IMR-90 (cell line): ENCODE measurements at regions not wholly inside any gene's neighbourhood (a gene's known extent, or its start where the extent isn't known, plus 50 kb on each side); places are given as distances from the start of the nearest gene placed in this dataset.

Experiments
- ATAC-seq: fragments of 200-7000 bp; cut with Tn5 transposase; 2 replicates; pipeline ENCODE4 v1.9.1; 2020; ENCODE audit warnings: low read depth, mild to moderate bottlenecking, moderate library complexity
- BruUV-seq: library from RNA; stranded (reverse); fragments of 400-500 nt; replicated peaks from 2 replicates; lab custom pipeline; 2021; lab: Mats Ljungman, UMichigan
- CTCF ChIA-PET: fragments of 300-600 bp; formaldehyde crosslinking; extraction: SDS; loops from one replicate; lab custom pipeline; 2021; ENCODE audit warnings: antibody characterized with exemption; lab: Yijun Ruan, JAX
- POLR2A ChIA-PET: fragments of 300-600 bp; sonication (Branson Sonifier 250); formaldehyde crosslinking; loops from one replicate; lab custom pipeline; 2022; ENCODE audit warnings: antibody characterized with exemption; ENCODE audit not compliant: unreplicated experiment; lab: Charles Lee
- DNase-seq: peaks from one replicate; pipeline ENCODE4 v3.0.0; 2013
- H2AFZ ChIP-seq: replicated peaks from 2 replicates; pipeline ENCODE3; 2013; ENCODE audit warnings: low read length, mild to moderate bottlenecking; ENCODE audit not compliant: poor library complexity
- H2AK5ac ChIP-seq: 2 replicates; pipeline ENCODE4 v1.6.1; 2013; ENCODE audit warnings: low read depth, low read length, inconsistent platforms
- H2AK9ac ChIP-seq: replicated peaks from 2 replicates; pipeline ENCODE3; 2013; ENCODE audit warnings: mild to moderate bottlenecking, low read depth, low read length, moderate library complexity; ENCODE audit not compliant: poor library complexity
- H2BK120ac ChIP-seq: 2 replicates; pipeline ENCODE4 v1.6.1; 2013; ENCODE audit warnings: low read depth, low read length, inconsistent platforms
- H2BK15ac ChIP-seq: 3 replicates; pipeline ENCODE4 v1.6.1; 2013; ENCODE audit warnings: low read depth, low read length, inconsistent platforms
- H2BK20ac ChIP-seq: 2 replicates; pipeline ENCODE4 v1.6.1; 2013; ENCODE audit warnings: low read depth, mild to moderate bottlenecking, inconsistent platforms, low read length, moderate library complexity
- H2BK5ac ChIP-seq: 2 replicates; pipeline ENCODE4 v1.6.1; 2013; ENCODE audit warnings: mild to moderate bottlenecking, low read depth, low read length, inconsistent platforms; ENCODE audit not compliant: poor library complexity, severe bottlenecking
- H3K14ac ChIP-seq: replicated peaks from 2 replicates; pipeline ENCODE4 v1.6.1; 2013; ENCODE audit warnings: low read depth, low read length, inconsistent platforms
- H3K18ac ChIP-seq: 2 replicates; pipeline ENCODE4 v1.6.1; 2013; ENCODE audit warnings: low read depth, low read length, control low read depth
- H3K23ac ChIP-seq: 2 replicates; pipeline ENCODE4 v1.6.1; 2013; ENCODE audit warnings: low read depth, low read length, inconsistent platforms
- H3K27ac ChIP-seq: 2 replicates; pipeline ENCODE4 v1.5.1; 2013; ENCODE audit warnings: mild to moderate bottlenecking, control low read depth, low read length; ENCODE audit not compliant: insufficient read depth
- H3K27me3 ChIP-seq: 2 replicates; pipeline ENCODE4 v1.6.1; 2013; ENCODE audit warnings: low read length; ENCODE audit not compliant: control insufficient read depth, insufficient read depth
- H3K36me3 ChIP-seq: 2 replicates; pipeline ENCODE4 v1.6.1; 2013; ENCODE audit warnings: low read length, mixed read lengths; ENCODE audit not compliant: control insufficient read depth, insufficient read depth
- H3K4ac ChIP-seq: 2 replicates; pipeline ENCODE4 v1.6.1; 2013; ENCODE audit warnings: low read depth, low read length, inconsistent platforms
- H3K4me1 ChIP-seq: 2 replicates; pipeline ENCODE4 v1.6.1; 2013; ENCODE audit warnings: low read length, mixed read lengths; ENCODE audit not compliant: control insufficient read depth, insufficient read depth
- H3K4me2 ChIP-seq: 2 replicates; pipeline ENCODE4 v1.6.1; 2013; ENCODE audit warnings: low read depth, mild to moderate bottlenecking, control low read depth, low read length, moderate library complexity
- H3K4me3 ChIP-seq: 2 replicates; pipeline ENCODE4 v1.5.1; 2013; ENCODE audit warnings: low read depth, mild to moderate bottlenecking, control low read depth, low read length, moderate library complexity; ENCODE audit not compliant: insufficient read depth
- H3K56ac ChIP-seq: 2 replicates; pipeline ENCODE4 v1.6.1; 2013; ENCODE audit warnings: low read length, inconsistent platforms; ENCODE audit not compliant: insufficient read depth; ENCODE audit errors: extremely low read depth
- H3K79me1 ChIP-seq, 2 experiments: 2 replicates each; pipeline ENCODE4 v1.6.1; 2013; ENCODE audit warnings: low read length in 2 of 2, inconsistent platforms in 1 of 2, low read depth in 1 of 2
- H3K9ac ChIP-seq: 2 replicates; pipeline ENCODE4 v1.6.1; 2013; ENCODE audit warnings: low read depth, low read length, control low read depth
- H3K9me1 ChIP-seq: 2 replicates; pipeline ENCODE4 v1.6.1; 2013; ENCODE audit warnings: low read length, inconsistent platforms; ENCODE audit not compliant: insufficient read depth
- H3K9me3 ChIP-seq: 2 replicates; pipeline ENCODE4 v1.6.1; 2013; ENCODE audit warnings: low read length; ENCODE audit not compliant: control insufficient read depth, insufficient read depth
- H4K20me1 ChIP-seq: 2 replicates; pipeline ENCODE4 v1.6.1; 2013; ENCODE audit warnings: low read length, inconsistent platforms; ENCODE audit not compliant: insufficient read depth
- H4K5ac ChIP-seq: 2 replicates; pipeline ENCODE4 v1.6.1; 2013; ENCODE audit warnings: mild to moderate bottlenecking, low read depth, low read length, control low read depth
- H4K8ac ChIP-seq, 2 experiments: 2 replicates each; pipeline ENCODE4 v1.6.1; 2013; ENCODE audit warnings: low read depth in 2 of 2, low read length in 2 of 2, control low read depth in 1 of 2, inconsistent platforms in 1 of 2
- H4K91ac ChIP-seq: 2 replicates; pipeline ENCODE4 v1.6.1; 2013; ENCODE audit warnings: low read depth, low read length, inconsistent platforms; ENCODE audit not compliant: insufficient read depth
- CHD1 ChIP-seq: IDR thresholded peaks from 2 replicates; pipeline ENCODE4 v1.6.1; 2012; ENCODE audit warnings: low read depth, low read length, improper control_type of control experiment
- CTCF ChIP-seq: conservative IDR thresholded peaks from 2 replicates; pipeline ENCODE4 v1.5.1; 2012; ENCODE audit warnings: mild to moderate bottlenecking, low read depth, low read length, improper control_type of control experiment
- FOS ChIP-seq: fragments of 150-350 bp; IDR thresholded peaks from 2 replicates; pipeline ENCODE4 v1.6.1; 2016; ENCODE audit warnings: low read depth, low read length
- MAFK ChIP-seq: IDR thresholded peaks from 2 replicates; pipeline ENCODE4 v1.6.1; 2012; ENCODE audit warnings: low read depth, low read length, improper control_type of control experiment
- MAZ ChIP-seq: IDR thresholded peaks from 2 replicates; pipeline ENCODE4 v1.6.1; 2012; ENCODE audit warnings: low read depth, mild to moderate bottlenecking, low read length, improper control_type of control experiment, moderate library complexity, borderline replicate concordance
- MXI1 ChIP-seq: IDR thresholded peaks from 2 replicates; pipeline ENCODE4 v1.6.1; 2012; ENCODE audit warnings: low read depth, mild to moderate bottlenecking, low read length, moderate library complexity, borderline replicate concordance
- POLR2A ChIP-seq: IDR thresholded peaks from 2 replicates; pipeline ENCODE4 v1.6.1; 2012; ENCODE audit warnings: mild to moderate bottlenecking, low read depth, low read length
- RAD21 ChIP-seq: IDR thresholded peaks from 2 replicates; pipeline ENCODE4 v1.6.1; 2012; ENCODE audit warnings: low read length, improper control_type of control experiment
- RCOR1 ChIP-seq: IDR thresholded peaks from 2 replicates; pipeline ENCODE4 v1.6.1; 2012; ENCODE audit warnings: mild to moderate bottlenecking, low read length, improper control_type of control experiment; ENCODE audit not compliant: insufficient replicate concordance
- RFX5 ChIP-seq: IDR thresholded peaks from 2 replicates; pipeline ENCODE4 v1.8.0; 2012; ENCODE audit warnings: low read depth, mild to moderate bottlenecking, low read length, moderate library complexity
- USF2 ChIP-seq: fragments of 150-350 bp; IDR thresholded peaks from 2 replicates; pipeline ENCODE4 v1.6.1; 2017; ENCODE audit warnings: mild to moderate bottlenecking, antibody characterized with exemption, low read length, low read depth
- WGBS, 2 experiments: methylation state at CpG; one replicate each; pipeline versions ENCODE4 v1.1.5 to v1.1.7; 2013; ENCODE audit warnings: missing lambda C conversion rate in 2 of 2; ENCODE audit not compliant: insufficient read length in 1 of 2; ENCODE audit errors: extremely low coverage in 2 of 2; 5-methylcytosine and 5-hydroxymethylcytosine counted together
- dilution Hi-C: fragments of 300-500 bp; cut with HindIII; formaldehyde crosslinking; loops from one replicate; pipeline ENCODE4 v1.14.3; 2018; ENCODE audit warnings: low sequenced_read_pairs; ENCODE audit not compliant: unreplicated experiment
- in situ Hi-C: fragments of 300-500 bp; cut with MboI; formaldehyde crosslinking; loops from 3 replicates; pipeline ENCODE4 v1.14.3; 2019; ENCODE audit warnings: low sequenced_read_pairs, inconsistent platforms, mixed read lengths
- intact Hi-C: fragments of 100-400 bp; cut with micrococcal nuclease; formaldehyde crosslinking; loops from 2 replicates; pipeline ENCODE4 v1.10.0; 2022

DNA sequence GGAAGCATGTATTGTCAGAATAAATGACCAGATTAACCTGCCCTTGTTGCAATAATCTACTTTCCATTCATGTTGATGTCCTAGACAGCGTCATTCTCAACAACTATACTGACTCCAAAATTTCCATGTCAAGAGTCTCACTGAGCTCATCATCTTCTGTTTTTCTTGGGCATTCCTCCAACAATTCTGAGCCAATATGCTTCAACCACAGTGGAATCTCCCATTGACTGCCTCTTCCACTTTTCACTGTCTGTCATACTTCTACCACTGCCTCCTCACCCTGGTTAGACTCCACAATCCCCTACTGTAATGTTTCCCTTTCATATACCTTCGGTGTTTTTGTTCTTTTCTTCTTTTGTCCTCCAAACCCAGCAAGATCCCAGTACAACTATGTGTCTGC is 162.8 kb downstream of the TLE1 start:
- H4K20me1 ChIP-seq = no peaks in the 10 kb centered on the region
- 0 out of 2 replicates have a peak overlapping the region, but pooled peaks have one; percentile 1 for H4K5ac ChIP-seq
- TF ChIP-seq USF2 (no peak), RAD21 (no peak), MXI1 (no peak), RCOR1 (no peak), CTCF (no peak), CHD1 (no peak), FOS (no peak), POLR2A (no peak), MAFK (no peak), MAZ (no peak), RFX5 (no peak)
- ChIA-PET CTCF (interaction anchor here (0.6 to 1.0 kb wide), 3 partner anchors 61 to 1073 kb away, joined by 3 read pairs; no protein-coding TSS in a partner anchor), POLR2A (interaction anchor here (0.6 kb wide), 1 partner anchor 321 kb away, joined by 5 read pairs; no protein-coding TSS in a partner anchor)
- H2AFZ ChIP-seq = peak overlapping the region; percentile 55
- 0 out of 2 replicates have a peak overlapping the region, but pooled peaks have one; percentile 15 for H2AK5ac ChIP-seq
- H3K4me2 ChIP-seq = no peak overlapping the region
- H3K36me3 ChIP-seq = no peaks in the 10 kb centered on the region
- WGBS, 2 experiments = 64% methylated on average over 2 of the region's 2 CpGs; no CpG with 5 or more reads in 1 of the 2 experiments
- DNase-seq (peak; percentile 93), ATAC-seq (peak; percentile 79)
- no peak overlapping the region for H4K91ac ChIP-seq
- H3K4me1 ChIP-seq = peaks cover 2% of the 10 kb centered on the region; the same call in 1 of the 2 replicates
- peak overlapping the region; percentile 16; the same call in 1 of the 2 replicates for H3K18ac ChIP-seq
- H3K4me3 ChIP-seq = no peak overlapping the region
- peak overlapping the region; percentile 49; the same call in 1 of the 2 replicates for H3K14ac ChIP-seq
- H3K56ac ChIP-seq = no peak overlapping the region
- no peak overlapping the region for H3K27ac ChIP-seq
- H3K9me1 ChIP-seq = 0 out of 2 replicates have a peak, but pooled peaks cover 3% of the 10 kb centered on the region
- no peak overlapping the region for H2AK9ac ChIP-seq
- dilution Hi-C loops (no loop called here), in situ Hi-C loops (loop anchor here (25.0 kb wide), 1 partner anchor 1086 kb away; no protein-coding TSS in a partner anchor), intact Hi-C loops (loop anchor here (10.0 kb wide), 2 partner anchors 318 to 1078 kb away; no protein-coding TSS in a partner anchor)
- no peak overlapping the region for H3K23ac ChIP-seq
- H2BK15ac ChIP-seq = peak overlapping the region; percentile 47; the same call in 1 of the 3 replicates
- 0 out of 2 replicates have a peak overlapping the region, but pooled peaks have one; percentile 14 for H2BK120ac ChIP-seq
- peak overlapping the region in 1 of 2 experiments; percentile 28; a peak in 1 of 4 replicates for H4K8ac ChIP-seq
- H3K27me3 ChIP-seq = no peaks in the 10 kb centered on the region
- peak overlapping the region; percentile 31 for H2BK5ac ChIP-seq
- H3K9ac ChIP-seq = no peak overlapping the region
- no peak overlapping the region for H3K4ac ChIP-seq
- no peaks in the 10 kb centered on the region for H3K9me3 ChIP-seq
- no TSS peak for BruUV-seq
- peak overlapping the region; percentile 62; the same call in 1 of the 2 replicates for H2BK20ac ChIP-seq
- H3K79me1 ChIP-seq = no peaks in the 10 kb centered on the region
